Kidney (tissue), 13 donors: ENCODE measurements at regions not wholly inside any gene's neighbourhood (a gene's known extent, or its start where the extent isn't known, plus 50 kb on each side); places are given as distances from the start of the nearest gene placed in this dataset.
"Not testable (repeated sequence)": the region's sequence is repeated elsewhere in the genome, so short reads cannot be mapped to it uniquely, and the experiment has no call there.

Experiments
- DNase-seq, 5 donors: peaks; one replicate each; pipeline ENCODE4 v3.0.0-alpha.2; 2013 to 2020
- FAIRE-seq: peaks from 2 replicates; lab custom pipeline; 2012; peaks lifted over from hg19 to GRCh38; lab: Jason Lieb, UNC
- H3K27ac ChIP-seq, 2 donors: one replicate each; pipeline ENCODE4 v1.7.0; 2013; ENCODE audit warnings: low read depth in 2 of 2, low read length in 2 of 2, inconsistent platforms in 1 of 2
- H3K27me3 ChIP-seq: one replicate; pipeline ENCODE4 v1.7.1; 2013; ENCODE audit warnings: low read length, inconsistent platforms; ENCODE audit not compliant: control insufficient read depth, insufficient read depth
- H3K36me3 ChIP-seq, 3 donors: one replicate each; pipeline versions ENCODE4 v1.7.0 to v1.7.1; 2013; ENCODE audit warnings: low read length in 3 of 3, control low read depth in 1 of 3, inconsistent platforms in 1 of 3; ENCODE audit not compliant: insufficient read depth in 3 of 3, control insufficient read depth in 2 of 3
- H3K4me1 ChIP-seq, 3 donors: one replicate each; pipeline versions ENCODE4 v1.7.0 to v1.7.1; 2013; ENCODE audit warnings: low read length in 3 of 3, inconsistent platforms in 1 of 3, low read depth in 1 of 3; ENCODE audit not compliant: control insufficient read depth in 2 of 3, insufficient read depth in 2 of 3
- H3K4me3 ChIP-seq, 3 donors: one replicate each; pipeline versions ENCODE4 v1.7.0 to v1.8.1; 2013; ENCODE audit warnings: low read length in 3 of 3, control low read depth in 1 of 3, inconsistent platforms in 1 of 3
- H3K9ac ChIP-seq, 3 donors: one replicate each; pipeline versions ENCODE4 v1.7.0 to v1.7.1; 2013; ENCODE audit warnings: low read length in 3 of 3, control low read depth in 1 of 3, inconsistent platforms in 1 of 3
- H3K9me3 ChIP-seq, 3 donors: one replicate each; pipeline versions ENCODE4 v1.7.0 to v1.7.1; 2013; ENCODE audit warnings: low read length in 3 of 3, control low read depth in 1 of 3, inconsistent platforms in 1 of 3; ENCODE audit not compliant: control insufficient read depth in 2 of 3, insufficient read depth in 1 of 3
- intact Hi-C: fragments of 100-400 bp; cut with DNase I; formaldehyde crosslinking; loops from one replicate; pipeline ENCODE4 v1.11.1; 2022
- TF ChIP-seq, protein P1 (sequence below): IDR thresholded peaks from 3 replicates; pipeline ENCODE4 v1.5.1; 2012; ENCODE audit warnings: mild to moderate bottlenecking, moderate library complexity, borderline replicate concordance; ENCODE audit not compliant: insufficient read depth; ENCODE audit errors: extremely low read depth
- donor health status: control.
- donor health status: control.
- donor health status: control.
- donor health status: control.
- donor health status: control.
- donor health status: DM: yes; HTN: yes; CAD: no.
- donor health status: Normal renal cell carcinoma (clear cell type).

DNA sequence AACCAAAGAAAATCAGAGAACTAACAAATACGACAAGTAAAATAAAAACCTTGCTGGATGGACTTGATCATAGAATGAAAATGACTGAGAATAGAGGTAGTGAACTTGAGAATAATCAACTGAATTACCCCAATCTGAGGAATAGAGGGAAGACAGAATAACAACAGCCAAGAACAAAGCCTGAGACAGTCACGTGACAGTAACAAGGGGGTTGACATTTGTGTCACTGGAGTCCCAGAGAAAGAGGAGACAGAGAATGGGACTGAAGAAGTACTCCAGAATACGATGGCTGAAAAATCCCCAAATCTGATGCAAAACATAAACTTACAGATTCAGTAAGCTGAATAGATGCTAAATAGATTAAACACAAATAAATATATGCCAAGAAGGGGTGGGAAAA lies 248.5 kb upstream of the HDAC4 start:
- TF ChIP-seq, protein P1, sequence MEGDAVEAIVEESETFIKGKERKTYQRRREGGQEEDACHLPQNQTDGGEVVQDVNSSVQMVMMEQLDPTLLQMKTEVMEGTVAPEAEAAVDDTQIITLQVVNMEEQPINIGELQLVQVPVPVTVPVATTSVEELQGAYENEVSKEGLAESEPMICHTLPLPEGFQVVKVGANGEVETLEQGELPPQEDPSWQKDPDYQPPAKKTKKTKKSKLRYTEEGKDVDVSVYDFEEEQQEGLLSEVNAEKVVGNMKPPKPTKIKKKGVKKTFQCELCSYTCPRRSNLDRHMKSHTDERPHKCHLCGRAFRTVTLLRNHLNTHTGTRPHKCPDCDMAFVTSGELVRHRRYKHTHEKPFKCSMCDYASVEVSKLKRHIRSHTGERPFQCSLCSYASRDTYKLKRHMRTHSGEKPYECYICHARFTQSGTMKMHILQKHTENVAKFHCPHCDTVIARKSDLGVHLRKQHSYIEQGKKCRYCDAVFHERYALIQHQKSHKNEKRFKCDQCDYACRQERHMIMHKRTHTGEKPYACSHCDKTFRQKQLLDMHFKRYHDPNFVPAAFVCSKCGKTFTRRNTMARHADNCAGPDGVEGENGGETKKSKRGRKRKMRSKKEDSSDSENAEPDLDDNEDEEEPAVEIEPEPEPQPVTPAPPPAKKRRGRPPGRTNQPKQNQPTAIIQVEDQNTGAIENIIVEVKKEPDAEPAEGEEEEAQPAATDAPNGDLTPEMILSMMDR, result no peak
- no peak for FAIRE-seq
- no peaks in the 10 kb centered on the region for H3K36me3 ChIP-seq
- intact Hi-C loops, result no loop called here
- no peak overlapping the region for H3K27ac ChIP-seq
- no peak overlapping the region for H3K9ac ChIP-seq
- no peaks in the 10 kb centered on the region for H3K27me3 ChIP-seq
- DNase-seq, result no peak
- H3K4me1 ChIP-seq, result no peaks in the 10 kb centered on the region
- H3K4me3 ChIP-seq, result no peak overlapping the region
- peaks cover 0 to 3% (median 0%) of the 10 kb centered on the region in 3 donors for H3K9me3 ChIP-seq

DNA sequence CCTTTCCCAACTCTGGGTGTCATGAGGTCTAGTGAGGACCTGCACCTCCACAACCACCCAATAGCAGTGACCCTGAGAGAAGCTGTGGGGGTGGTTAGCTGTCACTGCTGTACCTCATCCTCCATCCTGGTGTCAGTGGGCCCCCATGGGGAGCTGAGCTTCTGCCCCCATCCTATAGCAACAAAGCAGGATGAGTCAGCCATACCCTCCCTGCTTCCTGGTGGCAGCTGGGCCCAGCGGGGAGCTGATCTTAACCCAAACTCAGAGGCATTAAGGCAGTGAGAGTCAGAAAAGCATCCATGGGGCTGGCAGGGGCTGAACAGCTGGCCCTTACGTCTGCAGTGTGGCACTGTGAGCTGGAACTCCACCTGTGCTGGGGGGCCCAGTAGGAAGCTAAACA lies 247.8 kb upstream of the HDAC4 start:
- TF ChIP-seq, protein P1, result no peak
- Histone ChIP-seq H3K4me1 (no peaks in the 10 kb centered on the region), H3K27me3 (no peaks in the 10 kb centered on the region), H3K9me3 (peaks cover 0 to 3% (median under 1%) of the 10 kb centered on the region in 3 donors), H3K9ac (no peak overlapping the region), H3K4me3 (no peak overlapping the region), H3K27ac (no peak overlapping the region), H3K36me3 (no peaks in the 10 kb centered on the region)
- intact Hi-C loops, result no loop called here
- DNase-seq, result no peak
- FAIRE-seq, result no peak

DNA sequence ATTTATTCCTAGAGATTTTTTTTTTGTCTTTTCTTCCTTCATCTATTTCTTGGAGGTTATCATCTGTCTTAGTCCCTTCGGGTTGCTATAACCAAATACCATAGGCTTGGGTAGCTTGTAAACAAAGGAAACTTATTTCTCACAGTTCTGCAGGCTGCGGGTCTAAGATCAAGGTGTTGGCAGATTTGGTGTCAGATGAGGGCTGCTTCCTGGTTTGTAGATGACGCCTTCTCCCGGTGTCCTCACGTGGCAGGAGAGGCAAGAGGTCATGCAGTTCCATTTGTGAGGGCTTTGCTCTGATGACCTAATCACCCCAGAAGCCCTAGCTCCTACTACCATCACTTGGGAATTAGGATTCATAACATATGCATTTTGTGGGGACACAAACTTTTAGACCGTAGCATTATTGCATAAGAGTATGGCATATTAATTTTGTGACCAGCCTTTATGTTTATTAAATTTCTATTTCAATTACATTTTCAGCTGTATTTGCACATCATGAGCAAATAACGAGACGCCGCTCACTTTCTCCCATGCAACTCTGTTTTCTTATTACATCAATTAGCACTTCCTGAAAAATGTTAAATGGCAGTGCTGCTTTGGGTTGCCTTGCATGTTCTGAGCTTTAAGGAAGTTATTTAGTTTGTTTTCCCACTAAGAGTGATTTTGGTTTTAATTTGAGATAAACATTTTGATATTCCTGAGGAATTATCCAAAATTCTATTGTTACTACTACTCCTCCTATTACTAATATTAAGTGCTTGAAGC lies 246.4 kb upstream of the HDAC4 start:
- FAIRE-seq (no peak), DNase-seq (no peak)
- intact Hi-C loops, result no loop called here
- no peak overlapping the region for H3K27ac ChIP-seq
- H3K9me3 ChIP-seq, result peaks cover 0 to 3% (median 2%) of the 10 kb centered on the region in 3 donors
- H3K4me1 ChIP-seq, result no peaks in the 10 kb centered on the region
- H3K27me3 ChIP-seq, result no peaks in the 10 kb centered on the region
- H3K4me3 ChIP-seq, result no peak overlapping the region
- TF ChIP-seq, protein P1, result no peak
- H3K9ac ChIP-seq, result no peak overlapping the region
- no peaks in the 10 kb centered on the region for H3K36me3 ChIP-seq

DNA sequence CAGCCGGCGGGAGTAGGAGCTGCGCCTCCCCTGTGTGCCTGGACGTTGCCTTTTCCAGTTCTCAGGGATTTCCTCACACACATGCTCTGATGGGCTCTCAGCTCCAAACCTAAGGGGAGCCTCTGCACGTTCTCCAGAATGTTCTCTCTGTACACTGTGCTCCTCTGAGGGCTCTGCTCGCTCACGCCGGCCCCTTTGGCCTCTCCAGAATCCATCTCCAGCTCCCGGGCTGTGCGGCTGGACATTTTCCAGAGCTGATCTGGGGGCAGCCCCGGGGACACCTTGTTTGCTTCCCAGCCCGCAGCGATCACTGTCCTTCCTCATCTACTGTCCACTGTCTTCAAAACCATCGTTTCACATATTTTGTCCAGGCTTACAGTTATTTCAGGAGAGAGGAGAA lies 245.4 kb upstream of the HDAC4 start:
- H3K27ac ChIP-seq, result no peak overlapping the region
- TF ChIP-seq, protein P1, result no peak
- intact Hi-C loops, result no loop called here
- H3K9ac ChIP-seq, result no peak overlapping the region
- no peaks in the 10 kb centered on the region for H3K4me1 ChIP-seq
- no peak overlapping the region for H3K4me3 ChIP-seq
- FAIRE-seq (no peak), DNase-seq (no peak)
- no peaks in the 10 kb centered on the region for H3K36me3 ChIP-seq
- no peaks in the 10 kb centered on the region for H3K27me3 ChIP-seq
- peaks cover 0 to 3% (median 2%) of the 10 kb centered on the region in 3 donors for H3K9me3 ChIP-seq

DNA sequence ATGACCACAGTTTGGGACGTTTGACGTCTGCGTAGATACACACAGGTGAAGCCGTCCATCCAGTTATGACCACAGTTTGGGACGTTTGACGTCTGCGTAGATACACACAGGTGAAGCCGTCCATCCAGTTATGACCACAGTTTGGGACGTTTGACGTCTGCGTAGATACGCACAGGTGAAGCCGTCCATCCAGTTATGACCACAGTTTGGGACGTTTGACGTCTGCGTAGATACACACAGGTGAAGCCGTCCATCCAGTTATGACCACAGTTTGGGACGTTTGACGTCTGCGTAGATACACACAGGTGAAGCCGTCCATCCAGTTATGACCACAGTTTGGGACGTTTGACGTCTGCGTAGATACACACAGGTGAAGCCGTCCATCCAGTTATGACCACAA lies 243.8 kb upstream of the HDAC4 start:
- H3K9ac ChIP-seq, intact Hi-C loops, H3K36me3 ChIP-seq, H3K27ac ChIP-seq, FAIRE-seq, H3K9me3 ChIP-seq, H3K4me3 ChIP-seq, H3K4me1 ChIP-seq, DNase-seq, H3K27me3 ChIP-seq: not testable (repeated sequence)
